Lower leg skin (tissue), 4 donors: ENCODE measurements at regions not wholly inside any gene's neighbourhood (a gene's known extent, or its start where the extent isn't known, plus 50 kb on each side); places are given as distances from the start of the nearest gene placed in this dataset.

Source experiments
- DNase-seq, 2 donors: peaks; one replicate each; pipeline ENCODE4 v3.0.0-alpha.2; 2019; ENCODE audit warnings: low spot score in 2 of 2
- H3K4me3 ChIP-seq: fragments of 200-600 bp; sonication (generic); 2 replicates; pipeline ENCODE4 v1.5.1; 2017; ENCODE audit warnings: mild to moderate bottlenecking, low read depth; ENCODE audit not compliant: poor library complexity, severe bottlenecking
- CTCF ChIP-seq, 3 donors: fragments of 450-650 bp; IDR thresholded peaks; one replicate each; pipeline ENCODE4 v1.5.1; 2016; ENCODE audit warnings: antibody characterized with exemption in 3 of 3, mild to moderate bottlenecking in 3 of 3, moderate library complexity in 2 of 3
- POLR2A ChIP-seq, 2 donors: fragments of 450-650 bp; IDR thresholded peaks; one replicate each; pipeline ENCODE4 v1.6.1; 2016 to 2017; ENCODE audit warnings: antibody characterized with exemption in 2 of 2, mild to moderate bottlenecking in 1 of 2, moderate library complexity in 1 of 2
- WGBS, 2 donors: methylation state at CpG; one replicate each; pipeline ENCODE4 v1.1.5; 2018; 5-methylcytosine and 5-hydroxymethylcytosine counted together
- intact Hi-C: fragments of 100-400 bp; cut with DNase I; formaldehyde crosslinking; loops from one replicate; pipeline ENCODE4 v1.15.0; 2023; ENCODE audit warnings: low total_unique reads

GRCh38 chr11:129625930-129626329, 189.7 kb upstream of the TMEM45B start:
- DNase-seq: no peak
- intact Hi-C loops: no loop called here
- 39 to 40% methylated on average over 6 of the region's 6 CpGs for WGBS, 2 donors
- H3K4me3 ChIP-seq: no peak overlapping the region
- TF ChIP-seq POLR2A (IDR thresholded peaks at IDR 0.05) (no peak), CTCF (IDR thresholded peaks at IDR 0.05) (no peak)

GRCh38 chr11:129631201-129631600, 184.4 kb upstream of the TMEM45B start:
- no peak for DNase-seq
- TF ChIP-seq CTCF (IDR thresholded peaks at IDR 0.05) (no peak), POLR2A (IDR thresholded peaks at IDR 0.05) (no peak)
- H3K4me3 ChIP-seq: no peak overlapping the region
- intact Hi-C loops: no loop called here
- 86% methylated on average over 2 of the region's 2 CpGs for WGBS, 2 donors

GRCh38 chr11:129636926-129637325, 178.7 kb upstream of the TMEM45B start:
- no peak for DNase-seq
- 34 to 55% methylated on average over 6 of the region's 6 CpGs for WGBS, 2 donors
- TF ChIP-seq POLR2A (IDR thresholded peaks at IDR 0.05) (no peak), CTCF (IDR thresholded peaks at IDR 0.05) (no peak)
- intact Hi-C loops: no loop called here
- H3K4me3 ChIP-seq: no peak overlapping the region

DNA sequence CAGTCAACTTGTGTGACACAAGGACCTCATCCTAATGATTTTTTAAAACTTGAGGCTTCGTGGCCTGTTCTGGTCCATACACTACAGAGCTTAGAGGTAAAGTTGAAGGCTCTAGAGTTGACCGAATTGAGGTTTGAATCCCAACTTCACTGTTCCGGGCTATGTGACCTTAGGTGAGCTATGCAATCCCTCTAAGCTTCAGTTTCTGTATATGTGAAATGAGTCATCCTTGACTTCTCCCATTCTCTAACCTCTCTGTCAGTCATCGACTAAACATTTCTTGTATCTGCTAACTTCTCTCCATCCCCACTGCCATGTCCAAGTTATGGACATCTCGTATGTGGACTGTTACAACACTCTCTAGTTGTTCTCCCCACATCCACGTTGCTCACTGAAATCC, 178.2 kb upstream of the TMEM45B start:
- intact Hi-C loops: no loop called here
- DNase-seq: no peak
- WGBS, 2 donors: 65 to 73% methylated on average over 6 of the region's 6 CpGs
- no peak for TF ChIP-seq POLR2A (IDR thresholded peaks at IDR 0.05)
- TF ChIP-seq CTCF (IDR thresholded peaks at IDR 0.05): no peak
- no peak overlapping the region for H3K4me3 ChIP-seq

DNA sequence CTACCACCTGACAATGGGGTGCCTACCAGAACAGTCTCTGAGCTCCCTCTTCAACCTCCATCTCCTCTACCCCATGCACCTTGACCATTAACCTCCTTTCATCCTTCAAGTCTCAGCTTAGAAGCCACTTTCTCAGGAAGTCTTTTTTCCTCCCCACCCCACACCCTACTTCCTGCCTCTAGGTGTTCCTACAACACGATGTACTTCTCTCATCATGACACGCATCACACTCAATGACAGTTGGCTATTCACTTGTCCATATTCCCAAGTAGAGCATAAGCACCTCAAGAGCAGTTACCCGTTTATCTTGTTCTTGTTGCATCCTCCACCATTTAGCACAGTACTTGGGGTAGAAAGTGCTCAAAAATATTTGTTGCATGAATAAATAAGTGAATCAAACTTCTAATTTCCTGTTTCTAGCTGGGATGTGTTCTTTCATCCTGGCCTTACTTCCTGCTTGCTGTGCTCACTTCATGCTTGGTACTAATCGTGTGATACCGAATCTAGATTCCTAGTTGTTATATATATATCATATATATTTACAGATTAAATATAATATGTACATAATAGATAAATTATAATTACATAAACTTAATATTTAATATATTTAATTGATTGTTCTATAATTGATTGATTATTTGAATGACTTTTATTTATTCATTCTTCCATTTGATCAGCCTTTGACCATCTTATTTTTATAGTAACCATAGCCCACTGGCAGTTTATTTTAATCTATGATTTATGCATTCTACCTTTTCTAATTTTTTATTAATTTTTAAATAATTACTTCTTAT, 177.5 kb upstream of the TMEM45B start:
- no peak overlapping the region for H3K4me3 ChIP-seq
- DNase-seq: no peak
- TF ChIP-seq POLR2A (IDR thresholded peaks at IDR 0.05) (no peak), CTCF (IDR thresholded peaks at IDR 0.05) (no peak)
- 72 to 80% methylated on average over 5 of the region's 5 CpGs for WGBS, 2 donors
- intact Hi-C loops: no loop called here

DNA sequence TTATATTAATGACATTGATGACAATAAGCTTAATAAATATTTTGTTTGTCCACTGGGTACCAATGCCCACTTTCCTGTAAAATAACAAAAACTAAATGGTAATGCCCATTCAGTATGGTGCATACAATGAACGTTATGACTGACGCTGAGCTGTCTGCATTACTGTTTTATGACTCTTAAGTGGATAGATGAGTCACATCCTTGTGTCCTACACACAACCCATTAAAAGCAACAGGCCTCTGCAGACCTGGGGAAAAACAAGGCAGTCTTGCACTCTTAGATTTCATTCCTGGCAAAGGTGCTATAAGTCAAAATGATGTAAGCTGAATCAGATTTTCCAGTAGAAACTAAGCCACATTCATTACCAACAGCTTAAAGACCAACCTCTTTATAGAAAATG, 176.3 kb upstream of the TMEM45B start:
- no peak for DNase-seq
- no peak overlapping the region for H3K4me3 ChIP-seq
- WGBS, 2 donors: 40 to 58% methylated on average over 2 of the region's 2 CpGs
- TF ChIP-seq CTCF (IDR thresholded peaks at IDR 0.05) (no peak), POLR2A (IDR thresholded peaks at IDR 0.05) (no peak)
- intact Hi-C loops: no loop called here
